CD14-positive monocyte (primary cell): ENCODE measurements at regions not wholly inside any gene's neighbourhood (a gene's known extent, or its start where the extent isn't known, plus 50 kb on each side); places are given as distances from the start of the nearest gene placed in this dataset.

Source experiments
- DNase-seq, 3 donors: peaks; one replicate each; pipeline ENCODE4 v3.0.0-alpha.2; 2011 to 2022
- H2AFZ ChIP-seq: 2 replicates; pipeline ENCODE4 v1.6.0; 2012; ENCODE audit warnings: mild to moderate bottlenecking, low read depth, low read length, inconsistent platforms; ENCODE audit not compliant: insufficient read depth, poor library complexity, severe bottlenecking
- H3K27ac ChIP-seq, 2 donors: 1 replicate in 1 of 2; 2 replicates in 1 of 2; pipeline ENCODE4 v1.5.1; 2012 to 2013; ENCODE audit warnings: low read length in 2 of 2, control low read depth in 1 of 2, inconsistent platforms in 1 of 2, low read depth in 1 of 2, mild to moderate bottlenecking in 1 of 2
- H3K27me3 ChIP-seq, 2 donors: one replicate each; pipeline versions ENCODE4 v1.6.0 to v1.6.1; 2011 to 2013; ENCODE audit warnings: low read length in 2 of 2; ENCODE audit not compliant: control insufficient read depth in 2 of 2, insufficient read depth in 2 of 2
- H3K36me3 ChIP-seq, 2 donors: replicated peaks in 1 of 2; 1 replicate in 1 of 2; 2 replicates in 1 of 2; pipeline versions ENCODE4 v1.5.1 to v1.6.1; 2012 to 2013; ENCODE audit warnings: low read length in 2 of 2, control low read depth in 1 of 2, inconsistent platforms in 1 of 2, mild to moderate bottlenecking in 1 of 2; ENCODE audit not compliant: insufficient read depth in 2 of 2, control insufficient read depth in 1 of 2
- H3K4me1 ChIP-seq, 2 donors: 1 replicate in 1 of 2; 2 replicates in 1 of 2; pipeline versions ENCODE4 v1.5.1 to v1.6.1; 2012 to 2013; ENCODE audit warnings: low read length in 2 of 2, control low read depth in 1 of 2, inconsistent platforms in 1 of 2, mild to moderate bottlenecking in 1 of 2, moderate library complexity in 1 of 2; ENCODE audit not compliant: insufficient read depth in 2 of 2, control insufficient read depth in 1 of 2
- H3K4me2 ChIP-seq: replicated peaks from 2 replicates; pipeline ENCODE3; 2012; ENCODE audit warnings: low read length, moderate library complexity, mild to moderate bottlenecking; ENCODE audit not compliant: poor library complexity, severe bottlenecking; ENCODE audit errors: extremely low read depth
- H3K4me3 ChIP-seq, 3 experiments: fragments of 200-600 bp in 1 of 3; sonication (generic) in 1 of 3; replicated peaks in 1 of 3; 1 replicate in 2 of 3; 2 replicates in 1 of 3; pipeline ENCODE4 v1.5.1; 2011 to 2013; ENCODE audit warnings: low read length in 3 of 3, mild to moderate bottlenecking in 3 of 3, control low read depth in 2 of 3, low read depth in 2 of 3, inconsistent platforms in 1 of 3, moderate library complexity in 1 of 3
- H3K79me2 ChIP-seq: 2 replicates; pipeline ENCODE4 v1.6.0; 2012; ENCODE audit warnings: mild to moderate bottlenecking, control low read depth, inconsistent platforms, low read length, moderate library complexity; ENCODE audit not compliant: insufficient read depth
- H3K9ac ChIP-seq: 2 replicates; pipeline ENCODE4 v1.6.0; 2017; ENCODE audit warnings: low read length, mild to moderate bottlenecking; ENCODE audit not compliant: insufficient read depth, poor library complexity, severe bottlenecking
- H3K9me3 ChIP-seq, 2 donors: replicated peaks in 1 of 2; 1 replicate in 1 of 2; 2 replicates in 1 of 2; pipeline versions ENCODE4 v1.5.1 to v1.6.1; 2012 to 2013; ENCODE audit warnings: low read length in 2 of 2, control low read depth in 1 of 2; ENCODE audit not compliant: control insufficient read depth in 1 of 2, insufficient read depth in 1 of 2
- H4K20me1 ChIP-seq: 2 replicates; pipeline ENCODE4 v1.6.0; 2012; ENCODE audit warnings: mild to moderate bottlenecking, low read length, control low read depth, moderate library complexity; ENCODE audit not compliant: insufficient read depth
- H3K27ac Mint-ChIP-seq, 7 donors: one replicate each; pipeline ENCODE4 v1.8.0; 2020; ENCODE audit warnings: mild to moderate bottlenecking in 7 of 7, mixed read lengths in 7 of 7, moderate library complexity in 6 of 7, inconsistent platforms in 2 of 7
- H3K27me3 Mint-ChIP-seq, 3 donors: one replicate each; pipeline ENCODE4 v1.8.0; 2021 to 2022; ENCODE audit warnings: low read depth in 3 of 3, mild to moderate bottlenecking in 3 of 3, mixed read lengths in 3 of 3, moderate library complexity in 3 of 3, inconsistent platforms in 1 of 3
- H3K36me3 Mint-ChIP-seq, 2 donors: one replicate each; pipeline ENCODE4 v1.8.0; 2020; ENCODE audit warnings: mixed read lengths in 2 of 2, inconsistent platforms in 1 of 2, mild to moderate bottlenecking in 1 of 2
- H3K4me1 Mint-ChIP-seq: one replicate; pipeline ENCODE4 v1.8.0; 2020; ENCODE audit warnings: mild to moderate bottlenecking, mixed read lengths
- H3K4me3 Mint-ChIP-seq, 2 donors: one replicate each; pipeline ENCODE4 v1.8.0; 2020; ENCODE audit warnings: mild to moderate bottlenecking in 2 of 2, mixed read lengths in 2 of 2, moderate library complexity in 1 of 2
- H3K9me3 Mint-ChIP-seq, 7 donors: one replicate each; pipeline ENCODE4 v1.8.0; 2020 to 2022; ENCODE audit warnings: mixed read lengths in 7 of 7, mild to moderate bottlenecking in 6 of 7, moderate library complexity in 6 of 7, inconsistent platforms in 2 of 7
- WGBS: methylation state at CpG from one replicate; pipeline ENCODE4 v1.1.5; 2013; ENCODE audit warnings: missing lambda C conversion rate; ENCODE audit not compliant: insufficient coverage; 5-methylcytosine and 5-hydroxymethylcytosine counted together
- intact Hi-C, 2 donors: fragments of 100-400 bp; cut with micrococcal nuclease; formaldehyde crosslinking; loops; one replicate each; pipeline versions ENCODE4 v1.15.0 to v1.15.1; 2023
- TF ChIP-seq, protein P1 (sequence below): fragments of 200-600 bp; IDR thresholded peaks from one replicate; pipeline ENCODE4 v1.8.0; 2022; ENCODE audit warnings: antibody characterized with exemption, mild to moderate bottlenecking

GRCh38 chr21:38139380-38140168 is 117.2 kb upstream of the KCNJ15 start:
- 82% methylated on average over 2 of the region's 5 CpGs for WGBS
- TF ChIP-seq, protein P1, sequence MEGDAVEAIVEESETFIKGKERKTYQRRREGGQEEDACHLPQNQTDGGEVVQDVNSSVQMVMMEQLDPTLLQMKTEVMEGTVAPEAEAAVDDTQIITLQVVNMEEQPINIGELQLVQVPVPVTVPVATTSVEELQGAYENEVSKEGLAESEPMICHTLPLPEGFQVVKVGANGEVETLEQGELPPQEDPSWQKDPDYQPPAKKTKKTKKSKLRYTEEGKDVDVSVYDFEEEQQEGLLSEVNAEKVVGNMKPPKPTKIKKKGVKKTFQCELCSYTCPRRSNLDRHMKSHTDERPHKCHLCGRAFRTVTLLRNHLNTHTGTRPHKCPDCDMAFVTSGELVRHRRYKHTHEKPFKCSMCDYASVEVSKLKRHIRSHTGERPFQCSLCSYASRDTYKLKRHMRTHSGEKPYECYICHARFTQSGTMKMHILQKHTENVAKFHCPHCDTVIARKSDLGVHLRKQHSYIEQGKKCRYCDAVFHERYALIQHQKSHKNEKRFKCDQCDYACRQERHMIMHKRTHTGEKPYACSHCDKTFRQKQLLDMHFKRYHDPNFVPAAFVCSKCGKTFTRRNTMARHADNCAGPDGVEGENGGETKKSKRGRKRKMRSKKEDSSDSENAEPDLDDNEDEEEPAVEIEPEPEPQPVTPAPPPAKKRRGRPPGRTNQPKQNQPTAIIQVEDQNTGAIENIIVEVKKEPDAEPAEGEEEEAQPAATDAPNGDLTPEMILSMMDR, result no peak
- Mint-ChIP-seq H3K4me1 (peaks cover 3% of the 10 kb centered on the region), H3K9me3 (peaks cover 3 to 13% (median 8%) of the 10 kb centered on the region in 7 donors), H3K36me3 (no peaks in the 10 kb centered on the region), H3K27ac (no peak overlapping the region), H3K4me3 (no peak overlapping the region), H3K27me3 (peaks cover 5 to 11% (median 10%) of the 10 kb centered on the region in 3 donors)
- no peaks in the 10 kb centered on the region for H3K4me1 ChIP-seq
- no peak overlapping the region for H3K27ac ChIP-seq
- no peak overlapping the region for H3K4me3 ChIP-seq
- DNase-seq, result no peak
- no peak overlapping the region for H3K9ac ChIP-seq
- H3K4me2 ChIP-seq, result no peak overlapping the region
- no peaks in the 10 kb centered on the region for H3K36me3 ChIP-seq
- no peaks in the 10 kb centered on the region for H3K27me3 ChIP-seq
- intact Hi-C loops, result no loop called here
- no peaks in the 10 kb centered on the region for H4K20me1 ChIP-seq
- H3K79me2 ChIP-seq, result no peaks in the 10 kb centered on the region
- peaks cover 0 to 4% of the 10 kb centered on the region in 2 donors for H3K9me3 ChIP-seq
- H2AFZ ChIP-seq, result no peak overlapping the region

DNA sequence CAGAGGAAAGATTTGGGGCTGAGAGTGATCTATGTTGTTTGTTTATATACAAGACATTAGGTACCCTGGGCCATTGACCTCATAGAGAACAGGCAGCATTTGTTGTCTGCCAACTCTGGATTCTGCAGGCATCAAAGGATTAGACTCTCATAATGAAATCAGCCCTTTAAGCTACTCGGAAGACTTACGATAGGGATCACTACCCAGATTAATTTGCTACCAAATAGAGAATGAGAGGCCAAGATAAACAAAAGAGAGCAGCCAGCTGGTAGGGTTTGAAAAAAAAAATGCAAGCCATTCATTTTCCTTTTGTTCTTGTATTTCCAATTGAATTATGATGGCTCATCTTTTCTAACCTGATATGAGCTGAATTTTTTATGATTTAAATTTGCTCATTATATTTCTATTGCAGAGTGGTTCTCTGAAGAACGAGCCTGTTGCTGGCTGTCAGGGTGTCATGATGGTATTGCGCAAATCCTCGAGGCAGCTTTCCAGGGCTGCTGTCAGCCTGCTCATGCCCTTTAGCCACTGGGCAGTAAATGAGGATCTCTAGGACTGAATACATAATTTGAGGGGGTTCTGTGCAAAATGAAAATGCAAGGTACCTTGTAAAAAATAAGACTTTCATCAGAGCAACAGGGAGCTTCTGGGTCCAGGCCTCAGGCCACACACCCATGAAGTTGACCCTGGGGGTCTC is 116.4 kb upstream of the KCNJ15 start:
- WGBS, result no CpG with 5 or more reads among the region's 5 CpGs
- DNase-seq, result no peak
- Histone ChIP-seq H3K9me3 (peaks cover 0 to 4% of the 10 kb centered on the region in 2 donors), H3K27ac (no peak overlapping the region), H3K4me2 (no peak overlapping the region), H3K36me3 (no peaks in the 10 kb centered on the region), H3K4me3 (no peak overlapping the region), H3K9ac (no peak overlapping the region), H3K27me3 (no peaks in the 10 kb centered on the region), H4K20me1 (no peaks in the 10 kb centered on the region), H3K4me1 (no peaks in the 10 kb centered on the region), H2AFZ (no peak overlapping the region), H3K79me2 (no peaks in the 10 kb centered on the region)
- Mint-ChIP-seq H3K4me3 (no peak overlapping the region), H3K27ac (no peak overlapping the region), H3K4me1 (peaks cover 3% of the 10 kb centered on the region), H3K9me3 (peaks cover 5 to 16% (median 14%) of the 10 kb centered on the region in 7 donors), H3K27me3 (peaks cover 5 to 11% (median 6%) of the 10 kb centered on the region in 3 donors), H3K36me3 (no peaks in the 10 kb centered on the region)
- intact Hi-C loops, result no loop called here
- TF ChIP-seq, protein P1, result no peak
